ENCODE measurements at regions not wholly inside any gene's neighbourhood (a gene's known extent, or its start where the extent isn't known, plus 50 kb on each side); places are given as distances from the start of the nearest gene placed in this dataset.
"Not testable (repeated sequence)": the region's sequence is repeated elsewhere in the genome, so short reads cannot be mapped to it uniquely, and the experiment has no call there.

GRCh38 chr6:67879105-67879904 is 755.8 kb upstream of the ADGRB3 start:
- dilution Hi-C loops (cut with MboI; ENCODE audit: extremely low pct_ligation_motif_present, low sequenced_read_pairs); POLR2A ChIA-PET; H3K27me3 ChIP-seq (ENCODE audit: control insufficient read depth in 2 of 2, insufficient read depth in 2 of 2, low read length in 2 of 2); BruUV-seq (replicated peaks); FAIRE-seq; H3K27ac ChIP-seq (ENCODE audit: insufficient read depth, low read depth, low read length); H3K79me2 ChIP-seq (ENCODE audit: control insufficient read depth, insufficient read depth, low read length); H2AFZ ChIP-seq (ENCODE audit: low read depth, low read length); H3K9me3 ChIP-seq (replicated peaks; ENCODE audit: control insufficient read depth, insufficient read depth, low read length); H3K9ac ChIP-seq (replicated peaks; ENCODE audit: extremely low read depth, insufficient read depth, low read length); H4K20me1 ChIP-seq (replicated peaks; ENCODE audit: control insufficient read depth, extremely low read depth, insufficient read depth, low read length); H3K9me1 ChIP-seq (replicated peaks; ENCODE audit: control insufficient read depth, extremely low read depth, insufficient read depth, low read length); CTCF ChIA-PET; H3K4me2 ChIP-seq (ENCODE audit: insufficient read depth, low read length); H3K4me3 ChIP-seq (replicated peaks in 1 of 3; ENCODE audit: insufficient read depth in 1 of 3, low read depth in 1 of 3, low read length in 3 of 3); intact Hi-C loops (cut with micrococcal nuclease); H3K4me1 ChIP-seq (ENCODE audit: control insufficient read depth, extremely low read depth, insufficient read depth, low read length); DNase-seq (ENCODE audit: low read depth, low spot score); H3K36me3 ChIP-seq (ENCODE audit: control insufficient read depth in 2 of 2, extremely low read depth in 1 of 2, insufficient read depth in 2 of 2, low read length in 2 of 2): not testable (repeated sequence)

GRCh38 chr6:67878216-67878615 is 756.9 kb upstream of the ADGRB3 start:
- H3K9me3 ChIP-seq (replicated peaks; ENCODE audit: control insufficient read depth, insufficient read depth, low read length); intact Hi-C loops (cut with micrococcal nuclease); BruUV-seq (replicated peaks); CTCF ChIA-PET; H3K27me3 ChIP-seq (ENCODE audit: control insufficient read depth in 2 of 2, insufficient read depth in 2 of 2, low read length in 2 of 2); FAIRE-seq; H3K4me1 ChIP-seq (ENCODE audit: control insufficient read depth, extremely low read depth, insufficient read depth, low read length); H3K9me1 ChIP-seq (replicated peaks; ENCODE audit: control insufficient read depth, extremely low read depth, insufficient read depth, low read length); H3K27ac ChIP-seq (ENCODE audit: insufficient read depth, low read depth, low read length); POLR2A ChIA-PET; dilution Hi-C loops (cut with MboI; ENCODE audit: extremely low pct_ligation_motif_present, low sequenced_read_pairs); H4K20me1 ChIP-seq (replicated peaks; ENCODE audit: control insufficient read depth, extremely low read depth, insufficient read depth, low read length); H3K4me3 ChIP-seq (replicated peaks in 1 of 3; ENCODE audit: insufficient read depth in 1 of 3, low read depth in 1 of 3, low read length in 3 of 3); H3K9ac ChIP-seq (replicated peaks; ENCODE audit: extremely low read depth, insufficient read depth, low read length); H3K4me2 ChIP-seq (ENCODE audit: insufficient read depth, low read length); H2AFZ ChIP-seq (ENCODE audit: low read depth, low read length); DNase-seq (ENCODE audit: low read depth, low spot score); H3K79me2 ChIP-seq (ENCODE audit: control insufficient read depth, insufficient read depth, low read length); H3K36me3 ChIP-seq (ENCODE audit: control insufficient read depth in 2 of 2, extremely low read depth in 1 of 2, insufficient read depth in 2 of 2, low read length in 2 of 2): not testable (repeated sequence)

All from endothelial cell of umbilical vein (primary cell).